ENCODE measurements at regions not wholly inside any gene's neighbourhood (a gene's known extent, or its start where the extent isn't known, plus 50 kb on each side); places are given as distances from the start of the nearest gene placed in this dataset.

GRCh38 chr5:117143406-117143805, 568.8 kb upstream of the SEMA6A start:
- Mint-ChIP-seq H3K4me3 (no peak overlapping the region), H3K36me3 (ENCODE audit: low read depth) (no peaks in the 10 kb centered on the region), H3K9me3 (no peaks in the 10 kb centered on the region), H3K4me1 (no peaks in the 10 kb centered on the region), H3K27ac (no peak overlapping the region), H3K27me3 (no peaks in the 10 kb centered on the region)
- ATAC-seq (ENCODE audit: low read depth) (no peak), DNase-seq (no peak)
- POLR2A ChIA-PET, result no interaction called here
- CTCF ChIA-PET, result no interaction called here
- intact Hi-C loops (cut with micrococcal nuclease), result no loop called here
- TF ChIP-seq, protein P1, sequence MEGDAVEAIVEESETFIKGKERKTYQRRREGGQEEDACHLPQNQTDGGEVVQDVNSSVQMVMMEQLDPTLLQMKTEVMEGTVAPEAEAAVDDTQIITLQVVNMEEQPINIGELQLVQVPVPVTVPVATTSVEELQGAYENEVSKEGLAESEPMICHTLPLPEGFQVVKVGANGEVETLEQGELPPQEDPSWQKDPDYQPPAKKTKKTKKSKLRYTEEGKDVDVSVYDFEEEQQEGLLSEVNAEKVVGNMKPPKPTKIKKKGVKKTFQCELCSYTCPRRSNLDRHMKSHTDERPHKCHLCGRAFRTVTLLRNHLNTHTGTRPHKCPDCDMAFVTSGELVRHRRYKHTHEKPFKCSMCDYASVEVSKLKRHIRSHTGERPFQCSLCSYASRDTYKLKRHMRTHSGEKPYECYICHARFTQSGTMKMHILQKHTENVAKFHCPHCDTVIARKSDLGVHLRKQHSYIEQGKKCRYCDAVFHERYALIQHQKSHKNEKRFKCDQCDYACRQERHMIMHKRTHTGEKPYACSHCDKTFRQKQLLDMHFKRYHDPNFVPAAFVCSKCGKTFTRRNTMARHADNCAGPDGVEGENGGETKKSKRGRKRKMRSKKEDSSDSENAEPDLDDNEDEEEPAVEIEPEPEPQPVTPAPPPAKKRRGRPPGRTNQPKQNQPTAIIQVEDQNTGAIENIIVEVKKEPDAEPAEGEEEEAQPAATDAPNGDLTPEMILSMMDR (IDR thresholded peaks at IDR 0.05), result no peak

- TF ChIP-seq, protein P1 (IDR thresholded peaks at IDR 0.05), result no peak
- Mint-ChIP-seq H3K27ac (no peak overlapping the region), H3K36me3 (ENCODE audit: low read depth) (no peaks in the 10 kb centered on the region), H3K4me1 (no peaks in the 10 kb centered on the region), H3K27me3 (no peaks in the 10 kb centered on the region), H3K4me3 (no peak overlapping the region), H3K9me3 (no peaks in the 10 kb centered on the region)
- POLR2A ChIA-PET, result no interaction called here
- intact Hi-C loops (cut with micrococcal nuclease), result no loop called here
- DNase-seq (no peak), ATAC-seq (ENCODE audit: low read depth) (no peak)
- CTCF ChIA-PET, result no interaction called here
Measured at GRCh38 chr5:117138523-117138922, 563.9 kb upstream of the SEMA6A start.

DNA sequence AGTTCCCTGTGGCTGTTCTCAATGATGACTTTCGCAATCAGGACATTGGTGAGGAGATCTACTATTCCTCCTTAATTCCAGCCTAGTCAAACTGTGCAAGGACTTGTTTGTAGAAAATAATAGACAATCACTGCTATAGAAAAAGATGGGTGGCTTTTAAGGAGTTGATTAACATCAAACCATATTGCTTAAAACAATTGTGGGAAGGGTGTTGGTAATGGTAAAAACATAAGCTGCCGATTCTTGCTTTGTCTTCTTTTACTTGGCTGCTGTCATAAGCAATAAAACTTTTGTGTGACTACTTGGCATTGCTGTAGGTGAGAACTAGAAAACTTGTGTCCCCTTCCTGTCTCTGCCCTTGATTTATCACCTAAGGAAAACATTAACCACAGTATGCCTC, 561.2 kb upstream of the SEMA6A start:
- Mint-ChIP-seq H3K27me3 (no peaks in the 10 kb centered on the region), H3K9me3 (no peaks in the 10 kb centered on the region), H3K4me3 (no peak overlapping the region), H3K36me3 (ENCODE audit: low read depth) (no peaks in the 10 kb centered on the region), H3K4me1 (no peaks in the 10 kb centered on the region), H3K27ac (no peak overlapping the region)
- ChIA-PET POLR2A (no interaction called here), CTCF (no interaction called here)
- ATAC-seq (ENCODE audit: low read depth), result no peak
- no peak for DNase-seq
- TF ChIP-seq, protein P1 (IDR thresholded peaks at IDR 0.05), result no peak
- intact Hi-C loops (cut with micrococcal nuclease), result no loop called here

GRCh38 chr5:117133198-117133597, 558.6 kb upstream of the SEMA6A start:
- no peaks in the 10 kb centered on the region for H3K27me3 Mint-ChIP-seq
- H3K9me3 Mint-ChIP-seq, result no peaks in the 10 kb centered on the region
- H3K4me1 Mint-ChIP-seq, result no peaks in the 10 kb centered on the region
- ChIA-PET POLR2A (no interaction called here), CTCF (no interaction called here)
- H3K4me3 Mint-ChIP-seq, result no peak overlapping the region
- no peaks in the 10 kb centered on the region for H3K36me3 Mint-ChIP-seq (ENCODE audit: low read depth)
- TF ChIP-seq, protein P1 (IDR thresholded peaks at IDR 0.05), result no peak
- intact Hi-C loops (cut with micrococcal nuclease), result no loop called here
- ATAC-seq (ENCODE audit: low read depth), result no peak
- no peak overlapping the region for H3K27ac Mint-ChIP-seq
- no peak for DNase-seq

- intact Hi-C loops (cut with micrococcal nuclease), result no loop called here
- Mint-ChIP-seq H3K27me3 (no peaks in the 10 kb centered on the region), H3K4me3 (no peak overlapping the region), H3K4me1 (no peaks in the 10 kb centered on the region), H3K27ac (no peak overlapping the region), H3K36me3 (ENCODE audit: low read depth) (no peaks in the 10 kb centered on the region), H3K9me3 (no peaks in the 10 kb centered on the region)
- TF ChIP-seq, protein P1 (IDR thresholded peaks at IDR 0.05), result no peak
- ChIA-PET POLR2A (no interaction called here), CTCF (no interaction called here)
- DNase-seq, result no peak
- ATAC-seq (ENCODE audit: low read depth), result no peak
Measured at GRCh38 chr5:117131876-117132275, 557.3 kb upstream of the SEMA6A start.

All from activated B cell treated with CpG ODN at 0.5 μM for 24 hours (primary cell).